HG03520 (cell line): ENCODE measurements at regions not wholly inside any gene's neighbourhood (a gene's known extent, or its start where the extent isn't known, plus 50 kb on each side); places are given as distances from the start of the nearest gene placed in this dataset.
"Not testable (repeated sequence)": the region's sequence is repeated elsewhere in the genome, so short reads cannot be mapped to it uniquely, and the experiment has no call there.

Source experiments
- ATAC-seq: cut with Tn5 transposase; IDR thresholded peaks from one replicate; pipeline ENCODE4 v1.9.1; 2021; ENCODE audit warnings: mild to moderate bottlenecking, moderate library complexity; ENCODE audit not compliant: unreplicated experiment

GRCh38 chr10:10014846-10015245 is 1002.8 kb upstream of the CELF2 start:
- no peak for ATAC-seq

DNA sequence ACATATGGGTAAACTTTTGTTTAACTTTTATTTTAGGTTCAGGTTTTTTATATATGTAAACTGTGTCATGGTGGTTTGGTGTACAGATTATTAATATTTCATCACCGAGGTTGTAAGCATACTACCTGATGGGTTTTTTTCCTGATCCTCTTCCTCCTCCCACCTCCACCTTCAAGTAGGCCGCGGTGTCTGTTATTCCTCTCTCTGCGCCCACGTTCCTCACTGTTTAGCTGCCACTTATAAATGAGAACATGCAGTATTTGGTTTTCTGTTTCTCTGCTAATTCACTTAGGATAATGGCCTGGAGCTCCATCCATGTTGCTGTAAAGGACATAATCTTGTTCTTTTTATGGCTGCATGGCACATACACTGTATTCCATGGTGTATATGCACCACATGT is 1000.0 kb upstream of the CELF2 start:
- ATAC-seq: no peak

DNA sequence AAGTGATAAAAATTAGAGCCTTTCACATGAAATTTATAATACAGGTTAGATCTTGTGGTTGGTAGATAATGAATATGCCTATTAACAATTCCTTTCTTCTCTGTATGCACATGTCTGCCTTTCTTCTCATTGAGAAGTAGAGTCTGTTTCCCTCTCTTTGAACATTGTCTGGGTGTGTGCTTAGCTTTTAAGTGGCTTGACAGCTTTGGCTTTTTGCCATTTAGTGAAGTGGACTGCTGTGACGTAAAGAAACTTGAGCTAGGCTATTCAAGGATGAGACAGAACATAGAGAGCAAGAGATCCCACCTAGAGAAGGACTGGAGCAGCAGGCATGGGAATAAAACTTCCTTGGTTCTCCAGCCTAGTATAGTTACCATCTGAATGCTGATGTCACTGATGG is 996.7 kb upstream of the CELF2 start:
- ATAC-seq: no peak

GRCh38 chr10:10032991-10033390 is 984.7 kb upstream of the CELF2 start:
- no peak for ATAC-seq

DNA sequence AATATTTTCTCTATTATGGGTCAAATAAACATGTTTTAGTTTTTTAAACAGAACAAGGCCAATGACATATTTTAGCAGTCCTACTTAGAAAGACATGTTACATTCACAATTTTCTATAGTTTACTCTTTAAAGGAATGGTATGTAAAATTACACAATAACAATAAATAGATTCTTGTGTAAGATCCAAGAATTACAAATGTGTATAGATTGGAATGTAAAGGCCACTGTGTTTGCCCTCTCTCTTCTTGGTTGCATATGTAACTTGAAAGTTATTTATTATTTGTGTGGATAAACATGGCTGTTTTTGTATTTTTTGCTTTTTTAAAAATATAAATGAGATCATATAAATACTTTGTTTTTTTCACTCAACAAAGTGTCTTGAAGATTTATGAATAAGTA is 979.3 kb upstream of the CELF2 start:
- ATAC-seq: no peak

DNA sequence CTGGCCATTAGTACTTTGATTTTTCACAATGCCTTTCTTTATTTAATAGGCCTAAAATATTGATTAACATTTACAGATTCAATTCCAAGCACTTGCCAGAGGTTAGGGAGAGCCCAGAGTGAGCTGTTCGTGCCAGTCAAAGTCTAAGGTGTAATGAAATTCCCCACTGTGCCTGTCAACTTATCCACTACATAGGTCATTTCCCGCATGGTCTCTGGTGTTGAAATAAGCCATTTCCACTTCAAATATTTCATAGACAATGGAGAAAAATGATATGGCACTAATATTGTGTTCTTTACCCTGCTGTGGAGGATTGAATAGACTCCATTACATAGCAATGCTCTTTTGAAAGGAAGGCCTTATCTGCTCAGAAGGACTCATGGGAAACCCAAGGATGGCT is 978.1 kb upstream of the CELF2 start:
- ATAC-seq: no peak

DNA sequence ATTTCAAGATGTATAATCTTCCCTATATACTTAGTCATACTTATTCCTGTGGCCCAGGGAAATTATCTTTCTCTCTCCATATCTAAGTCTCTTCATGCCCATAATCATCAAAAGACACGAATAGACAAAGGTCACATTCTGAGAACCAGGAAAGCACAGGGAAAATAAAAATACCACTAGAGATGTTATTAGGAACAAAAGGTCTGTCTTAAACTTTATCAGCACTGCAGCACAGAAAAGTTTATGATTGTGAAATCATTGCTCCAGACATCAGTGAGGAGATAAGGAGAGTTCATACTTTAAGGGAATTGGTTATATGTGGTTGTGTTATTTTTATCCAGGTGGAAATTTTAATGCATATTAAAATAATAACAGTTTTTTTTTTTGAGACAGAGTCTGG is 974.6 kb upstream of the CELF2 start:
- no peak for ATAC-seq

DNA sequence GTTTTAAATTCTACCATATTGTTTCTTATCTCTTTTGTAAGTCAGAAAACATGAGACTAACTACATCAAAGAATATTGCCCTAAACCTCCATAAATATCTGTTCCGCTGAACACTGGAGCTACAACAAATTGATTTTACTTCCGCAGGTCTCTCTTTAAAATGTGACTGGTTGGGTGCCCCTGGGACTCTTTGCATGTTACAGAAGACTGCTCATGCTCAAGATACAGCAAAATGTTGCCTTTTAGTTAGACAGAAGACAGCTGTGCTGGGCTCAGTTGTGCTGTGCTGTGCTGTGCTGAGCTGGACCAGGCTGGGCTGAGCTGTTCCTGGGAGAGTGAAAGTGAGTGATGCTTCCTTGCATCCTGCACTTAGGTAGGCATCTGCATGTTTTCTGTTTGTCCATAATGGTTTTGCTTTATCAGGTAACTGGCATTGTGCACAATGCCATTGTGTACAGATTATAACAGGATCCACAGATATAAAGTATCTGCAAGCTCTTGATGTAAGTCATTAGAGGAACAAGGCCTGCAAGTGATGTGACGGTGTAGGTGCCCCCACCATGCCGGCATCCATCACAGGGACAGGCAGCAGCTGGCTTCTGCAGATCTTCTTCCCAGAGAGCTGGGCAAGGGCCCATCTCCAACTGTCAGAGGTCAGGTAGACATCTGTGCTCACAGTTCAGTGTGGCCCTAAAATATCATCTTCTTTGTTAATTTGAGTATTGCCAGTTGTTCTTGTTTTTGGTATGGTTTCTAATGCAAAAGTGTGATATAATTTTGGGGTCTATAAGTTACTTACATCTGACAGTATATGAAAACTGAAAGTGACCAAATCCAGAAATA is 972.5 kb upstream of the CELF2 start:
- no peak for ATAC-seq

DNA sequence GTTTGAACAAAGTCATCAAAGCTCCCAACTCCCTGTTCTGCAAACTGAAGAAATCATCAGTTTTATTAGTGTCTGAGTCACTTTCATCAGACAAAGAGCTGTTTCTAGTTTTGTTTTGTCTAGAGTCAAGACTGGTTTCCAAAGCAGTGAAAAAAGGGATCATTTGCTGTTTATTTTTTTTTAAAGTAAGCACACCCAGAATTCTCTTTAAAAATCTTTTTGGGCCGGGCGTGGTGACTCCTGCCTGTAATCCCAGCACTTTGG is 972.0 kb upstream of the CELF2 start:
- ATAC-seq: no peak

DNA sequence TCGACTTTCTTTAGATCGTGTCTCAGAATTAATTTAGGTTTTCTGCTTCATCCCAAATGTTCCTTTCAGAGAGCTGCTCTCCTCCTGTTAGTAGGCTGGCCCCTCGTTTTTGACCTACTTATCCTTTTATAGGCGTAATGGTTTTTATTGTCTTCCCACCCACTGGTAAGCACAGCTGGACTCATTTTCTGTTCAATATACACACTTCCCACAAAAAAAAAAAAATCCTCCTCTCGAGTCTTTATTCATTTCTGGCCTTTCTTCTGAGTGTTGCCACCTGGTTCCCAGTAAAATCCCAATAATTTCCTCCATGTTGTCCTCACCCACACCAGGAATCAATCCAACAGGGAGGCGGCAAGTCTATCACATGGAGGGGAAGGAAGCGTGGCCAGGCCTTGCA is 970.2 kb upstream of the CELF2 start:
- ATAC-seq: no peak

DNA sequence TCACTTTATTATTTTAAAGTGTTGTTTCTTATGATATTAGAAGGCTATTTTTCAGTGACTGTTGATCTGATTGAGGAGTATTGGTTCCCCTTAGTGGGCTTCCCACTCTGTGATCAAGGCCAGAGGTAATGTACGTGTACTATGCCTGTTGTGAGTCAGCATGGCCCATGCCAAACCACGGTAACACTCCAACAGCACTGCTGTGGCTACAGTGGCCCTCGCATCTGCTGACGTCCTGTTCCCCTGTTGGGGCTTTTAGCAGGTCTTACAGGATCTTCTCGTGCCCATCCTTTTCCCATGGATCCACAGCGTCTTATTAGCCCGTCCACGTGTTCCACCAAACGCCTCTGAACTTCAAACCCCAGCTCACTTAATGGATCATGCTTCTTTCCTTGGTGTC is 964.6 kb upstream of the CELF2 start:
- no peak for ATAC-seq

- ATAC-seq: no peak
Measured at GRCh38 chr10:10054466-10054865, 963.2 kb upstream of the CELF2 start.

- ATAC-seq: no peak
Measured at GRCh38 chr10:10055656-10056442, 961.8 kb upstream of the CELF2 start.

- no peak for ATAC-seq
Measured at GRCh38 chr10:10056961-10057360, 960.7 kb upstream of the CELF2 start.

- no peak for ATAC-seq
Measured at GRCh38 chr10:10067644-10068043, 950.0 kb upstream of the CELF2 start.

GRCh38 chr10:10074847-10075246 is 942.8 kb upstream of the CELF2 start:
- ATAC-seq: not testable (repeated sequence)

DNA sequence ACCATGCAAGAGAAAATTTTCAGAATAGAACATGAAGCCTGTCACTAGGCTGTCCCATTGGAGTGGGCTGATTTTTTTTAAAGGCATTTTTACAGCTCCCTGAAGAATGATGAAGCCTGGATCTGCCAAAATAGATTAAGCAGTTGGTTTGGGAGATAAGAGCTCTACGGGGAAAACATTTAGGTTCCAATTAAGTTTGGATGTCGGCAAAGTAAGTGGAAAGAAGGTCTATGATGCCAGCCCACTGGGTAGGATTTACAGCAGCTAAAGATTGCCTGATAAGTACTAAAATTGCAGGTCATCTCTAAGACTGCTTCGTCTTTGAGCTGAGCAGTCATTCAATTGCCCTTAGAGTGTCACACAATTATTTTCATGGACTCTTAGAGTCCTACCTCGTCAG is 939.2 kb upstream of the CELF2 start:
- no peak for ATAC-seq

DNA sequence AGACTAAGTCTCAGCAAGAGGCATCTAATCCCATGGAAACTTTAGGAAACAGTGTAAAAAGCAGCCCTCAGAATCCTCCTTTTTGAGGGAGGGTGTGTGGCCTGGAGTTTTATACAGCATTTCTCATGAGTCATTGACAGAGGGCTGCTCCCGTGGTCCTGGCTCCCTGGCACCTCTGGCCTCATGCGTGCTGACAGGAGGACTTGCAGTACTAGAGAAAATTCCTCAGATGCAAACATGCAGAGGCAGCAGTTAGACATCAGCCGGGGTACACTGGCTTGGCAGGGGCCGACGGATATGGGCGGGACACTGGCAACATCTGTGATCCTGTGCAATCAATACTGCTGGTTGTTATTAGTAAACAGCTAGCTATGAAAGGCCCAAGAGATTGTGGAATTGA is 925.1 kb upstream of the CELF2 start:
- ATAC-seq: no peak

- ATAC-seq: no peak
Measured at GRCh38 chr10:10093021-10093420, 924.7 kb upstream of the CELF2 start.

- no peak for ATAC-seq
Measured at GRCh38 chr10:10094691-10095090, 923.0 kb upstream of the CELF2 start.

DNA sequence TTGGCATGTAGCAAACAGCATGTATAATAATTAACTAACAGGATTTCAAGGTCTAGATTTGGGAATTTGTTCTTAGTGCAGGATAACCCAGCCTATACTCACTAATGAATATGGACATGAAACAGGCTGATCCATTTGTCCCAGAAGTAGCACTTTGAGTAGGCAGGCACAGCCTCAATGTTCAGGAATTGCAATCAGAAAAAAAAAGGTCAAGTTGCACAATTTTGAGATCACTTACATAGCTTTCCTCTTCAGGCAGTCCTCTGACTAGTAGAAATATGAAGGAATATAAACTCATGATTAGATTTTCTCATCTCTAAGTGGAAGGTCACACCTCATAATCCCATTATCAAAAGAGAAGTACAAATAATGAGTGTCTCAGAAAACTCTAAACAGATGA is 921.4 kb upstream of the CELF2 start:
- ATAC-seq: no peak

GRCh38 chr10:10096898-10097297 is 920.8 kb upstream of the CELF2 start:
- ATAC-seq: no peak

- no peak for ATAC-seq
Measured at GRCh38 chr10:10101106-10101505, 916.6 kb upstream of the CELF2 start.
